ENCODE measurements at regions not wholly inside any gene's neighbourhood (a gene's known extent, or its start where the extent isn't known, plus 50 kb on each side); places are given as distances from the start of the nearest gene placed in this dataset.
A peak's percentile ranks its signal among the peaks of the same experiment; 100 is the strongest.

DNA sequence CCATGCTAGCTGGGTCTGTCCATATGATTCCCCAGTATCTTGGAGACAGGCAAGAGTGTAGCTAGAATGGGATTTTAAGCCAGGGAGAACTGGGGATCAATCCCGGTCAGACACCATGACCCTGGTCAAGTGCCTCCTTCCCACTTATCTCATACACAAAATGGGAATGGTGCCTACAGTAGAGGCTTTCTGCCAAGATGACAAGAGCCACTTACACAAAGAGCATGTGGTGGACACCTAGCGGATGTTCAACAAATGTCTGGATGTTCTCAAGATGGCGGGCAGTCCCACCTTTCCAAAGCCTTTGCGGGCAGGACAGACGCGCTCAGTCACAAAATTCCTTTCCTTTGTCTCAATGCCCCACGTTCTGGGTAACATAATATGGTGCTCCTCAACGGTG lies 57.3 kb downstream of the MAF start:
- no peak for DNase-seq

DNA sequence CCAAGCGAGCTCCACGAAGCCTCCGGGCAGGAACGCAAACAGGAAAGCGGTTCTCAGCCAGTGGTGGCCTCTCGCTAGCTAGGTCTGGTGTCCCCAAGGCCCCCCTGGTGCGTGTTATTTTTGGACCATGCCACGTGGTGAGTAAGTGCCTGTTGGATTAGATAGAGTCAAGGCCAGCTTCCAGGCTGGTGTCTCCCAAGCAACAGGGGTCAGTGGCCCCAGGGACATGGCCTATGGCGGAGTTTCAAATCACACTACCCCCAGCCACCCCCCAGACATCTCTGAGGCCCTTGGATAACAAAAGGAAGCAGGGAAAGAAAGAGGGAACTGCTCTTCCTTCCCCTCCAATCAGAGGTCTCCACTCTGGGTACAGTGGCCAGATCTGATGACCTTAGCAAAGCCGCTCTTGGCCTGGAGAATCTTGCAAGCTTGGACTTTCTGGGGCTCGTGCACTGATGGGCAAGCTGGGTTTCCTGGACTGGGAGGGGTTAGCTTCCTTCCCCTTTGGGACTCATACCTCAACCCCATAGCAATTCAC lies 58.2 kb downstream of the MAF start:
- peak; percentile 34 for DNase-seq

- DNase-seq = no peak
Observed at GRCh38 chr16:79540825-79541595, 59.5 kb downstream of the MAF start.

GRCh38 chr16:79537584-79537983 lies 63.0 kb downstream of the MAF start:
- no peak for DNase-seq

- DNase-seq = no peak
Observed at GRCh38 chr16:79536958-79537357, 63.6 kb downstream of the MAF start.

DNA sequence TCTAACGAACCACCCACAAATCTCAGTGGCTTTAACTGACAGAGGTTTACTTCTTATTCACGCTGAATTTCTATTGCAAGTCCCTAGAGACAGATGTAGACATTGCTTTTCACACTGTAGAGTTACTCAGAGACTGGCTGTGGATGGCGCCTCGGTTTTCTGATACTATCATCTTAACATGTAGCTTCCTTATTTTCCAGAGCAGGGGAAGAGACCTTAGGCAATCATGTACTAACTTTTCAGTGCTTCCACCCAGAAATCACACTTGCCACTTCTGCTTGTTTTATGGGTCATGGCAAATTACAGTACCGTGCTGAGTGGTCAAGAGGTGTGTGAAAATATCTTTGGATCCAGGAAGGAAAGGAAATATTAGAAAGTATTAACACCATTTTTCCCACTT lies 65.4 kb downstream of the MAF start:
- DNase-seq = no peak

- no peak for DNase-seq
Observed at GRCh38 chr16:79534143-79534542, 66.4 kb downstream of the MAF start.

DNA sequence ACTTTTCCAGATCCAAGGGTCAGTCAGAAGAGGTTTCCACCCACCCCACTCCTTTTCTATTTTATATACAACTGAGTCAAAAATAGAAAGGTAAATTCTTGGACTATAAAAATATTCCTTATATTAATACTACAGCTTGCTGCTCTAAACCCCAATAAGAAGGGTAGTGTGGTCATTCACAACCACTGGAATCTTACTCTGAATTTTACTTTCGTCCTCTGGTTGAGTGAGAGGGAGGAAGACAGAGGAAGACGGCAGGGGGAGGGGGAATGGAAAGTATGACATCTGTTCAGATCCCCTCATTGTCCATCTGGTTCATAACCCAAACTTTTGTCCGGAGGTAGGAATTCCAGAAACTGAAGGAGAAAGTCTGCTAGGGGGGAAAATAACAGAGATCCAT lies 67.2 kb downstream of the MAF start:
- DNase-seq = no peak

DNA sequence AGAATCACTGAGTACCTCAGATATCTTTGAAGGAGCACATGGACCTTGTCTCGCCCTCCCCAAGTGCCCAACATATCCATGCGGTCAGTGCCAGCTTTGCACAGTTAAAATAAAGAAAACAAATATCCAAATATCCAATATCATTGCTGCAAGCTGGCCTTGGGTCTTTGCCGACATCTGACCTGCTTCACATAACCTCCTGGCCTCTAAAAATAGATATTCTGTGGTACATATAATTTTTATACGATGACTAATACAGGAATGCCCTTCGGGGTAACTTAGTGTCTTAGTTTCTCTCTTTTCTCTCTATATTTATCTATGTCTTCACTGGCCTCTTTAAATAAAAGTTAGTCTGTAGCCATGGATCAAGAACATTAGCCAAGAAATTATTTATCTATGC lies 67.8 kb downstream of the MAF start:
- DNase-seq = no peak

DNA sequence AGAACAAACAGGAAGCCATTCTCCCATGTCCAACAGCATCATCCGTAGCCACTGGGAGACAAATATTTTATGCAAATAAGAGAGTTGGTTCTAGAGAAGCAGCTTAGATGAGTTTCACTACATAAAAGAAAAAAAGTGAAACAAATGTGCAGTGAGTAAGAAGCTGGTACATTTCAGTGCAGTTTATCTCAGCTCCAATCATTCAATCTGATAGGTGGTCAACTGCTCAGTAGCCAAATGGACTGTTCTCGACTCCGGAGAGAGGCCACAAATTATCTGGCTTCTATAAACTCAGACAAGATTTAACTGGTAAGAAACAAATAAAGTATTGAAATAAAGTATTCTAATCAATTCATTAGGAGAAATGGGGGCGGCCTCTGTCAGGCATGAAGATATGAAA lies 68.3 kb downstream of the MAF start:
- DNase-seq = no peak

GRCh38 chr16:79528338-79528737 lies 72.2 kb downstream of the MAF start:
- peak; percentile 28 for DNase-seq

DNA sequence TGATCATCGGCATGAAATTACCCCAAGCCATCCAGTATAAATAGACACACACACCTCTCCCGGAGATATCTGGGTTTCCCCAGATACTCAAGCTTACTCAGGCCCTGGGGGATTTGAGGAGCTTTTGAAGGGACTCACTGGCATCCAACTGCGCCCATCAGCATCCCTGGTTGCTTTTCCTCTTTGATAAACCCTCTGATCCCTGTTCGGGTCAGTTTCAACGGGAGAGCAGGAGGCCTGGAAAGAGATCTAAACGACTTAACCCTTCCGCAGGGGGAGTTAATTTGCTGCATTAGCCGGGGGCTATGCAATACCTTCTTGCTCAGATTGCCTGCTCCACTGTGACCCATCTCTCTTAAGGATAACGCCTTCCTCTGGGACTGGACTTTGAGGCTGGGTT lies 76.6 kb downstream of the MAF start:
- no peak for DNase-seq

- peak; percentile 33 for DNase-seq
Observed at GRCh38 chr16:79519448-79519847, 81.1 kb downstream of the MAF start.

GRCh38 chr16:79517156-79517555 lies 83.4 kb downstream of the MAF start:
- DNase-seq = no peak

- no peak for DNase-seq
Observed at GRCh38 chr16:79510879-79511278, 89.7 kb downstream of the MAF start.

- no peak for DNase-seq
Observed at GRCh38 chr16:79509906-79510305, 90.6 kb downstream of the MAF start.

DNA sequence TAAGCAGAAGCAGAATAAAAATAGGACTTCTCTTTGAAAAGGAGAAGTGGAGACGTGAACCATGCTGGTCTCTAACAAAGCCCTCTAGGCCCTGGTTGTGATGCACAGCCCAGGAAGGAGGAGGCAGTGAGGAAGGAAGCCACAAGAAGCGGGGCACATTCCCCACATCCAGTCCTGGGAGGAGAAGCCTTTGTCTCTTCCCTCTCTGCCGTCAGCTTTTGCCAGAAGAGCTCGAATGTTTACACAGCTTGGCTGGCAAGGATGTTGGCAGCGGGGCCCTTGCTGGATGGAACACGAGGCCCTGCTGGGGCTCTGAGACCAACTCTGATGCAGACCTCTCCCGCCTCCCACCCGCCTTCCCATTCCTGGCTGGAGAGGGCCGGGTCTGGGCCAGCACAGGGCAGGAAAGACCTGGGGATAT lies 91.3 kb downstream of the MAF start:
- DNase-seq = peak; percentile 80

GRCh38 chr16:79508294-79508693 lies 92.2 kb downstream of the MAF start:
- no peak for DNase-seq

GRCh38 chr16:79505344-79505743 lies 95.2 kb downstream of the MAF start:
- no peak for DNase-seq

DNA sequence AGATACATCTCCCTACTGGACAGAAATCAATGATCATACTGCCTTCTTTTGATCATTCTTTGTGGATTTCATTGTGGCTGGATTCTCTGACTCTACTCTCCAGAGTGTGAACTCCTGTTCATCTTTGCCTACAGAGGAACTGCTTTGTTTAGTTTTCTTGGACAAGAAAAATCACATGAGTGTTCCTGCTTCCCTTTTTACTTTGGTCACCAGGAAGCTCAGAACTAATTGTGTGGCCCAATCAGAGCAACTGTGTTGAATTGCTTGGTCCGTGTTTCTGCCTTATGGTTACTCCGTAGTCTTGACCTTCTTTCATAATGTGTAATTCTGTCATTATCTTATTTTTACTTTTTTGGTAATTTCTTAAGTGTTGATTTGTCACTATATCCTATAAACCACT lies 97.0 kb downstream of the MAF start:
- DNase-seq = no peak

GRCh38 chr16:79501446-79501845 lies 99.1 kb downstream of the MAF start:
- no peak for DNase-seq

DNA sequence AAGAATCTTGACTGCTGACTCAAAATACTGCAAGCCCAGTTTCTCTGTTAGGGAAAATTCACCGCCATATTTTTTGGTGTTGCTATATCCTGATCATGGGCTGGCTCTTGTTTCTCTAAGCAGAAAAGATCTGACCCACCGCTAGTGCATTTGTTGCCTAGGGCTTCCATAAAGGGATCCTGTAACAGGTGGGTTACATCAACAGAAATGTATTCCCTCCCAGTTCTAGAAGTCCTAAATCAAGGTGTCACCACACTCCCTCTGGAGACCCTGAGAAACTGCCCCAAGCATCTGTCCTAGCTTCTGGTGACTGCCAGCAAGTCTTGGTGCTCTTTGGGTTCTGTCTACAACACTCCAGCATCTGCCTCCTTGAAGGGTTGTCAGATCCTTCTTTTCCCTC lies 99.7 kb downstream of the MAF start:
- DNase-seq = no peak

- DNase-seq = no peak
Observed at GRCh38 chr16:79500286-79500685, 100.3 kb downstream of the MAF start.

GRCh38 chr16:79498928-79499327 lies 101.6 kb downstream of the MAF start:
- no peak for DNase-seq

Data from femur (tissue), 1 donor.